Lower leg skin (tissue), 4 donors: ENCODE measurements at regions not wholly inside any gene's neighbourhood (a gene's known extent, or its start where the extent isn't known, plus 50 kb on each side); places are given as distances from the start of the nearest gene placed in this dataset.

Experiments
- DNase-seq, 2 donors: peaks; one replicate each; pipeline ENCODE4 v3.0.0-alpha.2; 2019; ENCODE audit warnings: low spot score in 2 of 2
- H3K4me3 ChIP-seq: fragments of 200-600 bp; sonication (generic); 2 replicates; pipeline ENCODE4 v1.5.1; 2017; ENCODE audit warnings: mild to moderate bottlenecking, low read depth; ENCODE audit not compliant: poor library complexity, severe bottlenecking
- CTCF ChIP-seq, 3 donors: fragments of 450-650 bp; IDR thresholded peaks; one replicate each; pipeline ENCODE4 v1.5.1; 2016; ENCODE audit warnings: antibody characterized with exemption in 3 of 3, mild to moderate bottlenecking in 3 of 3, moderate library complexity in 2 of 3
- POLR2A ChIP-seq, 2 donors: fragments of 450-650 bp; IDR thresholded peaks; one replicate each; pipeline ENCODE4 v1.6.1; 2016 to 2017; ENCODE audit warnings: antibody characterized with exemption in 2 of 2, mild to moderate bottlenecking in 1 of 2, moderate library complexity in 1 of 2
- WGBS, 2 donors: methylation state at CpG; one replicate each; pipeline ENCODE4 v1.1.5; 2018; 5-methylcytosine and 5-hydroxymethylcytosine counted together
- intact Hi-C: fragments of 100-400 bp; cut with DNase I; formaldehyde crosslinking; loops from one replicate; pipeline ENCODE4 v1.15.0; 2023; ENCODE audit warnings: low total_unique reads

- DNase-seq, result no peak
- intact Hi-C loops, result no loop called here
- 42 to 56% methylated on average over 3 of the region's 3 CpGs for WGBS, 2 donors
- H3K4me3 ChIP-seq, result no peak overlapping the region
- TF ChIP-seq CTCF (IDR thresholded peaks at IDR 0.05) (no peak), POLR2A (IDR thresholded peaks at IDR 0.05) (no peak)
Observed at GRCh38 chr1:193730017-193730416, 543.6 kb upstream of the B3GALT2 start.

GRCh38 chr1:193729429-193729828 is 543.0 kb upstream of the B3GALT2 start:
- intact Hi-C loops, result no loop called here
- TF ChIP-seq CTCF (IDR thresholded peaks at IDR 0.05), result no peak
- no peak for TF ChIP-seq POLR2A (IDR thresholded peaks at IDR 0.05)
- H3K4me3 ChIP-seq, result no peak overlapping the region
- DNase-seq, result no peak
- 45 to 66% methylated on average over 2 of the region's 2 CpGs for WGBS, 2 donors

- 61 to 79% methylated on average over 1 of the region's 1 CpG for WGBS, 2 donors
- H3K4me3 ChIP-seq, result no peak overlapping the region
- no peak for TF ChIP-seq CTCF (IDR thresholded peaks at IDR 0.05)
- TF ChIP-seq POLR2A (IDR thresholded peaks at IDR 0.05), result no peak
- no peak for DNase-seq
- intact Hi-C loops, result no loop called here
Observed at GRCh38 chr1:193727850-193728249, 541.4 kb upstream of the B3GALT2 start.

- H3K4me3 ChIP-seq, result no peak overlapping the region
- DNase-seq, result no peak
- no peak for TF ChIP-seq CTCF (IDR thresholded peaks at IDR 0.05)
- no peak for TF ChIP-seq POLR2A (IDR thresholded peaks at IDR 0.05)
- intact Hi-C loops, result no loop called here
- WGBS, 2 donors, result 79 to 84% methylated on average over 3 of the region's 3 CpGs
Observed at GRCh38 chr1:193726722-193727121, 540.3 kb upstream of the B3GALT2 start.

- DNase-seq, result no peak
- intact Hi-C loops, result no loop called here
Observed at GRCh38 chr1:193712392-193712791, 526.0 kb upstream of the B3GALT2 start.

More at GRCh38 chr1:193712392-193712791, 526.0 kb upstream of the B3GALT2 start:
- TF ChIP-seq CTCF (IDR thresholded peaks at IDR 0.05) (no peak), POLR2A (IDR thresholded peaks at IDR 0.05) (no peak)
- H3K4me3 ChIP-seq, result no peak overlapping the region
